SK-N-SH treated with all-trans-retinoic acid at 6 μM for 48 hours (cell line): ENCODE measurements at regions not wholly inside any gene's neighbourhood (a gene's known extent, or its start where the extent isn't known, plus 50 kb on each side); places are given as distances from the start of the nearest gene placed in this dataset.

Experiments
- BACH2 ChIP-seq: fragments of 250-450 bp; sonication (Bioruptor Pico); IDR thresholded peaks from 2 replicates; pipeline ENCODE4 v1.9.0; 2021; ENCODE audit warnings: mild to moderate bottlenecking, borderline replicate concordance
- ISL1 ChIP-seq: fragments of 250-450 bp; sonication (Bioruptor Pico); IDR thresholded peaks from 2 replicates; pipeline ENCODE4 v2.1.2; 2022; ENCODE audit warnings: mild to moderate bottlenecking, moderate library complexity
- RARB ChIP-seq: fragments of 250-450 bp; sonication (Bioruptor Pico); IDR thresholded peaks from 2 replicates; pipeline ENCODE4 v1.8.0; 2021; ENCODE audit warnings: mild to moderate bottlenecking, moderate library complexity
- ZFP3 ChIP-seq: fragments of 250-450 bp; sonication (Bioruptor Pico); IDR thresholded peaks from 2 replicates; pipeline ENCODE4 v1.5.0; 2020; ENCODE audit warnings: mild to moderate bottlenecking, moderate library complexity
- ZFP30 ChIP-seq: fragments of 450-650 bp; formaldehyde crosslinking; IDR thresholded peaks from 2 replicates; pipeline ENCODE4 v1.5.0; 2022; ENCODE audit warnings: mild to moderate bottlenecking, moderate library complexity
- ZNF565 ChIP-seq: fragments of 450-650 bp; formaldehyde crosslinking; conservative IDR thresholded peaks from 2 replicates; pipeline ENCODE4 v1.5.0; 2020; ENCODE audit warnings: low read depth, mild to moderate bottlenecking, moderate library complexity
- TF ChIP-seq, protein P1 (sequence below): fragments of 250-450 bp; sonication (Bioruptor Pico); IDR thresholded peaks from 2 replicates; pipeline ENCODE4 v1.8.0; 2020; ENCODE audit warnings: mild to moderate bottlenecking, moderate library complexity, borderline replicate concordance

DNA sequence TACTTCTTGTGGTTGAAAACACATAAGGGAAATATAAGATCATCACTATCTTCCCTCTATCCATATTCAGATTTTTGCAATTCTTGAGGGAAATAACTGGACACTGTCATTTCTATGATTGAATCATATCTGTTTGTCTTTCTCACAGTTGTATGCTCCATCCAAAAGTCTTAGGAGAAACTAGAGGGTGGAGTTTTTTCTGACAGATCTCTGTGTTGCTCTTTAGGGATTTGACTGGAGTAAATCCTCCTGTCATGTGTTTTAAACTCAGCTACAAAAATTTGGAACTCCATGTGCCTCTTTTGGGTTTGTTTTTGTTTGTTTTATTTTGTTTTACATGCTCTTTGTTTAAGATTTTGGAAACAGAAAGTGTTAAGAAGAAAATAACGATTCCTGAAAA, 136.5 kb downstream of the SPATA18 start:
- TF ChIP-seq ISL1 (CRISPR knock-in tag) (no peak), ZNF565 (CRISPR knock-in tag) (no peak), BACH2 (CRISPR knock-in tag) (no peak), ZFP30 (no peak), RARB (no peak), ZFP3 (CRISPR knock-in tag) (no peak)
- TF ChIP-seq, protein P1, sequence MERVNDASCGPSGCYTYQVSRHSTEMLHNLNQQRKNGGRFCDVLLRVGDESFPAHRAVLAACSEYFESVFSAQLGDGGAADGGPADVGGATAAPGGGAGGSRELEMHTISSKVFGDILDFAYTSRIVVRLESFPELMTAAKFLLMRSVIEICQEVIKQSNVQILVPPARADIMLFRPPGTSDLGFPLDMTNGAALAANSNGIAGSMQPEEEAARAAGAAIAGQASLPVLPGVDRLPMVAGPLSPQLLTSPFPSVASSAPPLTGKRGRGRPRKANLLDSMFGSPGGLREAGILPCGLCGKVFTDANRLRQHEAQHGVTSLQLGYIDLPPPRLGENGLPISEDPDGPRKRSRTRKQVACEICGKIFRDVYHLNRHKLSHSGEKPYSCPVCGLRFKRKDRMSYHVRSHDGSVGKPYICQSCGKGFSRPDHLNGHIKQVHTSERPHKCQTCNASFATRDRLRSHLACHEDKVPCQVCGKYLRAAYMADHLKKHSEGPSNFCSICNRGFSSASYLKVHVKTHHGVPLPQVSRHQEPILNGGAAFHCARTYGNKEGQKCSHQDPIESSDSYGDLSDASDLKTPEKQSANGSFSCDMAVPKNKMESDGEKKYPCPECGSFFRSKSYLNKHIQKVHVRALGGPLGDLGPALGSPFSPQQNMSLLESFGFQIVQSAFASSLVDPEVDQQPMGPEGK (CRISPR knock-in tag), result no peak
